ENCODE measurements at regions not wholly inside any gene's neighbourhood (a gene's known extent, or its start where the extent isn't known, plus 50 kb on each side); places are given as distances from the start of the nearest gene placed in this dataset.
"Not testable (repeated sequence)": the region's sequence is repeated elsewhere in the genome, so short reads cannot be mapped to it uniquely, and the experiment has no call there.

- H3K4me3 ChIP-seq (ENCODE audit: control insufficient read depth in 1 of 2, extremely low read depth in 1 of 2, low read length in 1 of 2) = no peak overlapping the region
- H3K36me3 ChIP-seq (ENCODE audit: control insufficient read depth in 2 of 2, extremely low read depth in 1 of 2, insufficient read depth in 1 of 2, low read length in 1 of 2) = no peaks in the 10 kb centered on the region
- no peaks in the 10 kb centered on the region for H3K4me1 Mint-ChIP-seq
- POLR2A ChIA-PET = no interaction called here
- H3K27me3 Mint-ChIP-seq = no peaks in the 10 kb centered on the region
- no peaks in the 10 kb centered on the region for H3K27me3 ChIP-seq (replicated peaks in 1 of 2; ENCODE audit: control insufficient read depth in 2 of 2, extremely low read depth in 1 of 2, insufficient read depth in 2 of 2, low read length in 1 of 2)
- ATAC-seq (replicated peaks in 1 of 4) (no peak), DNase-seq (no peak)
- H3K9me3 Mint-ChIP-seq = no peaks in the 10 kb centered on the region
- no peak overlapping the region for H3K27ac Mint-ChIP-seq
- CTCF ChIA-PET = no interaction called here
- H3K9me3 ChIP-seq = no peaks in the 10 kb centered on the region
- H3K36me3 Mint-ChIP-seq = no peaks in the 10 kb centered on the region
- 74% methylated on average over 3 of the region's 3 CpGs for WGBS (ENCODE audit: insufficient coverage)
- no peak overlapping the region for H3K4me3 Mint-ChIP-seq
- no peaks in the 10 kb centered on the region for H3K4me1 ChIP-seq (ENCODE audit: control insufficient read depth in 1 of 2, extremely low read depth in 1 of 2, insufficient read depth in 2 of 2, low read length in 2 of 2)
- H3K27ac ChIP-seq (ENCODE audit: low read length) = no peak overlapping the region
Measured at GRCh38 chr2:193847130-193847529, 1652.4 kb upstream of the TMEFF2 start.

GRCh38 chr2:193845604-193846003 is 1650.9 kb upstream of the TMEFF2 start:
- H3K4me3 Mint-ChIP-seq = no peak overlapping the region
- H3K36me3 ChIP-seq (ENCODE audit: control insufficient read depth in 2 of 2, extremely low read depth in 1 of 2, insufficient read depth in 1 of 2, low read length in 1 of 2) = no peaks in the 10 kb centered on the region
- H3K27ac ChIP-seq (ENCODE audit: low read length) = no peak overlapping the region
- no peak overlapping the region for H3K4me3 ChIP-seq (ENCODE audit: control insufficient read depth in 1 of 2, extremely low read depth in 1 of 2, low read length in 1 of 2)
- no peaks in the 10 kb centered on the region for H3K27me3 Mint-ChIP-seq
- no peak for DNase-seq
- CTCF ChIA-PET = no interaction called here
- no peaks in the 10 kb centered on the region for H3K4me1 Mint-ChIP-seq
- H3K27ac Mint-ChIP-seq = no peak overlapping the region
- no peaks in the 10 kb centered on the region for H3K9me3 ChIP-seq
- no peaks in the 10 kb centered on the region for H3K36me3 Mint-ChIP-seq
- no peaks in the 10 kb centered on the region for H3K4me1 ChIP-seq (ENCODE audit: control insufficient read depth in 1 of 2, extremely low read depth in 1 of 2, insufficient read depth in 2 of 2, low read length in 2 of 2)
- no peak for ATAC-seq (replicated peaks in 1 of 4)
- no peaks in the 10 kb centered on the region for H3K9me3 Mint-ChIP-seq
- H3K27me3 ChIP-seq (replicated peaks in 1 of 2; ENCODE audit: control insufficient read depth in 2 of 2, extremely low read depth in 1 of 2, insufficient read depth in 2 of 2, low read length in 1 of 2) = no peaks in the 10 kb centered on the region
- no CpG with 5 or more reads among the region's 1 CpG for WGBS (ENCODE audit: insufficient coverage)
- POLR2A ChIA-PET = no interaction called here

GRCh38 chr2:193843675-193844074 is 1648.9 kb upstream of the TMEFF2 start:
- no peaks in the 10 kb centered on the region for H3K27me3 ChIP-seq (replicated peaks in 1 of 2; ENCODE audit: control insufficient read depth in 2 of 2, extremely low read depth in 1 of 2, insufficient read depth in 2 of 2, low read length in 1 of 2)
- Mint-ChIP-seq H3K27me3 (no peaks in the 10 kb centered on the region), H3K36me3 (no peaks in the 10 kb centered on the region), H3K9me3 (no peaks in the 10 kb centered on the region), H3K4me3 (no peak overlapping the region), H3K27ac (no peak overlapping the region), H3K4me1 (no peaks in the 10 kb centered on the region)
- no peak for DNase-seq
- H3K4me3 ChIP-seq (ENCODE audit: control insufficient read depth in 1 of 2, extremely low read depth in 1 of 2, low read length in 1 of 2) = no peak overlapping the region
- ATAC-seq (replicated peaks in 1 of 4) = no peak
- 58% methylated on average over 3 of the region's 3 CpGs for WGBS (ENCODE audit: insufficient coverage)
- POLR2A ChIA-PET = no interaction called here
- H3K4me1 ChIP-seq (ENCODE audit: control insufficient read depth in 1 of 2, extremely low read depth in 1 of 2, insufficient read depth in 2 of 2, low read length in 2 of 2) = no peaks in the 10 kb centered on the region
- H3K36me3 ChIP-seq (ENCODE audit: control insufficient read depth in 2 of 2, extremely low read depth in 1 of 2, insufficient read depth in 1 of 2, low read length in 1 of 2) = no peaks in the 10 kb centered on the region
- no peak overlapping the region for H3K27ac ChIP-seq (ENCODE audit: low read length)
- no peaks in the 10 kb centered on the region for H3K9me3 ChIP-seq
- CTCF ChIA-PET = no interaction called here

- ChIA-PET CTCF (no interaction called here), POLR2A (no interaction called here)
- Mint-ChIP-seq H3K4me1 (no peaks in the 10 kb centered on the region), H3K27me3 (no peaks in the 10 kb centered on the region), H3K27ac (no peak overlapping the region), H3K9me3 (no peaks in the 10 kb centered on the region), H3K36me3 (no peaks in the 10 kb centered on the region), H3K4me3 (no peak overlapping the region)
- Histone ChIP-seq H3K4me1 (ENCODE audit: control insufficient read depth in 1 of 2, extremely low read depth in 1 of 2, insufficient read depth in 2 of 2, low read length in 2 of 2) (no peaks in the 10 kb centered on the region), H3K27me3 (replicated peaks in 1 of 2; ENCODE audit: control insufficient read depth in 2 of 2, extremely low read depth in 1 of 2, insufficient read depth in 2 of 2, low read length in 1 of 2) (no peaks in the 10 kb centered on the region), H3K27ac (ENCODE audit: low read length) (no peak overlapping the region), H3K4me3 (ENCODE audit: control insufficient read depth in 1 of 2, extremely low read depth in 1 of 2, low read length in 1 of 2) (no peak overlapping the region), H3K9me3 (no peaks in the 10 kb centered on the region), H3K36me3 (ENCODE audit: control insufficient read depth in 2 of 2, extremely low read depth in 1 of 2, insufficient read depth in 1 of 2, low read length in 1 of 2) (no peaks in the 10 kb centered on the region)
- 75% methylated on average over 2 of the region's 3 CpGs for WGBS (ENCODE audit: insufficient coverage)
- ATAC-seq (replicated peaks in 1 of 4) (no peak), DNase-seq (no peak)
Measured at GRCh38 chr2:193841384-193842150, 1646.8 kb upstream of the TMEFF2 start.

- Histone ChIP-seq H3K9me3 (no peaks in the 10 kb centered on the region), H3K4me1 (ENCODE audit: control insufficient read depth in 1 of 2, extremely low read depth in 1 of 2, insufficient read depth in 2 of 2, low read length in 2 of 2) (no peaks in the 10 kb centered on the region), H3K36me3 (ENCODE audit: control insufficient read depth in 2 of 2, extremely low read depth in 1 of 2, insufficient read depth in 1 of 2, low read length in 1 of 2) (no peaks in the 10 kb centered on the region), H3K27me3 (replicated peaks in 1 of 2; ENCODE audit: control insufficient read depth in 2 of 2, extremely low read depth in 1 of 2, insufficient read depth in 2 of 2, low read length in 1 of 2) (no peaks in the 10 kb centered on the region), H3K27ac (ENCODE audit: low read length) (no peak overlapping the region), H3K4me3 (ENCODE audit: control insufficient read depth in 1 of 2, extremely low read depth in 1 of 2, low read length in 1 of 2) (no peak overlapping the region)
- ChIA-PET POLR2A (no interaction called here), CTCF (no interaction called here)
- ATAC-seq (replicated peaks in 1 of 4) (no peak), DNase-seq (no peak)
- H3K27me3 Mint-ChIP-seq = no peaks in the 10 kb centered on the region
- H3K9me3 Mint-ChIP-seq = peaks cover 0 to 13% (median 0%) of the 10 kb centered on the region in 3 donors
- H3K4me1 Mint-ChIP-seq = no peaks in the 10 kb centered on the region
- no peak overlapping the region for H3K4me3 Mint-ChIP-seq
- no peak overlapping the region for H3K27ac Mint-ChIP-seq
- no peaks in the 10 kb centered on the region for H3K36me3 Mint-ChIP-seq
Measured at GRCh38 chr2:193837111-193837738, 1642.5 kb upstream of the TMEFF2 start.

GRCh38 chr2:193836424-193837006 is 1641.8 kb upstream of the TMEFF2 start:
- H3K27ac Mint-ChIP-seq; DNase-seq; H3K27me3 Mint-ChIP-seq; H3K4me3 ChIP-seq (ENCODE audit: control insufficient read depth in 1 of 2, extremely low read depth in 1 of 2, low read length in 1 of 2); POLR2A ChIA-PET; H3K36me3 Mint-ChIP-seq; H3K4me1 Mint-ChIP-seq; ATAC-seq (replicated peaks in 1 of 4); H3K27me3 ChIP-seq (replicated peaks in 1 of 2; ENCODE audit: control insufficient read depth in 2 of 2, extremely low read depth in 1 of 2, insufficient read depth in 2 of 2, low read length in 1 of 2); H3K4me3 Mint-ChIP-seq; H3K36me3 ChIP-seq (ENCODE audit: control insufficient read depth in 2 of 2, extremely low read depth in 1 of 2, insufficient read depth in 1 of 2, low read length in 1 of 2); CTCF ChIA-PET; H3K4me1 ChIP-seq (ENCODE audit: control insufficient read depth in 1 of 2, extremely low read depth in 1 of 2, insufficient read depth in 2 of 2, low read length in 2 of 2); H3K9me3 ChIP-seq; H3K27ac ChIP-seq (ENCODE audit: low read length): not testable (repeated sequence)
- H3K9me3 Mint-ChIP-seq = peaks cover 0 to 13% (median 0%) of the 10 kb centered on the region in 3 donors
- WGBS (ENCODE audit: insufficient coverage) = 77% methylated on average over 7 of the region's 15 CpGs

All from T-cell (primary cell).